HG03378 (cell line): ENCODE measurements at regions not wholly inside any gene's neighbourhood (a gene's known extent, or its start where the extent isn't known, plus 50 kb on each side); places are given as distances from the start of the nearest gene placed in this dataset.
"Not testable (repeated sequence)": the region's sequence is repeated elsewhere in the genome, so short reads cannot be mapped to it uniquely, and the experiment has no call there.

Source experiments
- ATAC-seq: cut with Tn5 transposase; IDR thresholded peaks from one replicate; pipeline ENCODE4 v1.9.1; 2021; ENCODE audit warnings: mild to moderate bottlenecking, moderate library complexity; ENCODE audit not compliant: unreplicated experiment

DNA sequence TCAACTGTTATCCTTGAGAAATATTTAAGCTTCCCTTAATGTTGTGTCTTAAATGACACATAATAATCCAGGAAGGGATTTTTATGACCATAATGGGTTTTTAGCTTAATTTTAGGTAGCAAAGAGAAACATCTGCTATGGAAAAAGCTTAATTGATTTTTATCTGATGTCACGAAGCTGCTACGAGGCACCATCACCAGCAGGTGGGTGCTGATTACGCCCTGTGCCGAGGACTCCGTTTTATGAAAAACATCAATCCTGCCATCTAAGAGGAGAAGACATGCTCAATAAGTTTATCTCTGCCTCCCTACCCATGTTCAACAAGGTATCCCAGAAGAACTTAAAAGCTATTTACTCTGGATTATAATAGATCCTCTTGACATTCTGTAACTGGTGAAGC, 280.6 kb upstream of the ZFP42 start:
- no peak for ATAC-seq

DNA sequence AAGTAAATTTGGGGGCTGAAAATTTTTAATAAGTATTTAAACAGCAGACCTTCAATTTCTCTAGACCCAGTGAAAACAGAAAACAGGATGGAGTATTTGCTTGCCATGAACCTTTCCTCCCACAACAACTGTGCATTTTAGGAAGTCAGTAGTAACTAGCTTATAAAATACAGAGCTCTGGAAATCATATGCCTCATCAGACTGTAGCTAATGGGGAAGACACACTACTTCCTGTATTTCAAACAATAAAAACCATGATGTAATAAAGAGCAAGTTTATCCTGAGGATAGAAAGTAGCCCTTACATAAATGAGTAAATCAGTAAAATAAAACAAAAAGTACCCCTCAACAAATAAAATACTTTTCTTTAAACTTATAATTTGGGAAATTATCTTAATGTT, 280.1 kb upstream of the ZFP42 start:
- no peak for ATAC-seq

DNA sequence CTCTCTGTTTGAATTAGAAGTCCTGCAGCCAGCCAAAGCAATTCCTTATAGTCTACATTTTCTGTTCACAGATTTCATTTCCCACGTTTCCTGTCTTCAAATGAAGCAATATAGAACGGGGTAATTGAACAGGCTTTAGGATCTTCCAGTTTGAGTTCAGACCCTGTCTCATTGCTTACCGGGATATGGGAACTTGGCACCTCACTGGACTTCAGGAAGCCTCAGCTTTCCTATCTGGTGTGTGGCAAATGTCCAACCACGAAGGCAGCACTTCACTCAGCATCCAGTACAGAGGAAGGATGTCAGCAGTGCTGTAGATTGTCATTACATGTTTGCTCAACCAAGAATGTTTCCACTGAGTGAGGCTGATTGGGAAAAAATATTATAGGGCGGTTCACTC, 271.1 kb upstream of the ZFP42 start:
- ATAC-seq = no peak

DNA sequence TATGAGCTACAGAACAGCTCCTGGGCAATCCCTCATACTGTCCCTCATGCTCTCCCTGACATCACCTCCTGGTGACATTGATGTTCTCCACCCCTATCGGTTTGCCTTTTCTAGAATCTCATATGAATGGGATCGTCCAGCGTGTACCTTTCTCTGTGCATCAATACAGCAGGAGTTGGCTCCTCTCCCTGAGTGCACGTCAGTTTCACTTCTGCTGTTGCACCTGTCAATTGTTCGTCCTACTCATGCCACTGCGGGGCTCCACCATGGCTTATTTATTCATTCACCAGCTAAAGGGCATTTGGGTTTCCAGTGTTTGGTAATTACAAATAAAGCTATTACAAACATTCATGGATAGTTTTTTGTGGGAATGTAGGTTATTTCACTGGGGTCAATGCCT, 269.1 kb upstream of the ZFP42 start:
- ATAC-seq = no peak

DNA sequence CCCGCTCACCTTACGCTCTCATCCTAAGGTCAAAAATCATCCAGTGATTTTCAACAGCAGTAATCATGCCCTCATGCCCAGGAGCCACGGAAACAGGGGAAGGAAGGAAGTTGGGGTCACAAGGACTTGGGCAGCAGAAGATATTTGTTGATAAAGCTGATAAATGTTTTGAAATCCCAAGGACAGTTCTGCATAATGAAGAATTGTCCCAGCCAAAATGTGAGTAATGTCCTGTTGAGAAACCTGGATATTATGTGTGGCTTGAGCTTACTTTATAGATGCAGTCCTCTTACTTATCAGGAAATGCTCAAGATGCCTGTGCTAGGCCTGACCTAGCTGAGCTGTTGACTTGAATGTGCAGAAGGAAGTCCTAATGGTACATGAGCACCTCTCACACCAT, 263.0 kb upstream of the ZFP42 start:
- ATAC-seq = no peak

DNA sequence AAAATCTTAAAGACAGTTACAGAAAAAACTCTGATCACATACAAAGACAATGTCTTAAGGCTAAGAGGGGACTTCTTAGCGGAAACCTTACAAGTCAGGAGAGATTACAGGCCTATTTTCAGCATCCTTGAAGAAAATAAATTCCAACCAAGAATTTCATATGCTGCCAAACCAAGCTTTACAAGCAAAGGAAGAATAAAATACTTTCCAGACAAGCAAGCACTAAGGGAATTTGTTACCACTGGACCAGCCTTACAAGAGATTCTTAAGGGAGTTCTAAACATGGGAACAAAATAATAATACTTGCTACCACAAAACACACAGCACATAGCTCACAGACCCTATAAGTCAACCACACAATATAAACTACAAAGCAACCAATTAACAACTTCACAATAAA, 255.8 kb upstream of the ZFP42 start:
- no peak for ATAC-seq

DNA sequence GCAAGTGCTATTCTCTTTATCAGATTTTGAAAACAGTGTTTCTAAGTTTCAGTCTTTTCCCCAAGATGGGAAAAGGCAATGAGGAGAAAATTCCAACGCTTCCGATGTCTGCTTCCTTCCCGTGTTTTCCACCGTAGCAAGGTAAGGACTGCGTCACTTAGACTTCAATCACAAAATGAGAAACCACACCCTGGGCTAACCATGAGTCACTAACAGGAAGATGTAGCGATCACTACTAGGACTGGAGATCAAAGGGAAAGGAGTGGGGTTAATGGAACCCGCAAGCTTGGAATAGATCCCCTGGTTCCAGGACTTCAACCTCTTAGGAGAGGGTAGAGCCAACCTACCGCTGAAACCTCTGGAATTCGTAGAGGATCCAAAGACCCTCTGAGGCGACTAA, 250.7 kb upstream of the ZFP42 start:
- no peak for ATAC-seq

DNA sequence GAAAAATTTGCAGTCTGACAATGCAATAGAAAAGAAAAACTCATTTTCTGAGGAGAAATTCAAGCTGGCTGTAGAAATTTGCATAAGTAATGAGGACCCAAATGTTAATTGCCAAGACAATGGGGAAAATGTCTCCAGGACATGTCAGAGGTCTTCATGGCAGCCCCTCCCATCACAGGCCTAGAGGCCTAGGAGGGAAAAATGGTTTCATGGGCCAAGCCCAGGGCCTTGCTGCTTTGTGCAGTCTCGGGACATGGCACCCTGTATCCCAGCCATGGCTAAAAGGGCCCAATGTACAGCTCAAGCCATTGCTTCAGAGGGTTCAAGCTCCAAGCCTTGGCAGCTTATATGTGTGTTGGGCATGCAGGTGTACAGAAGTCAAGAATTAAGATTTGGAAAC, 244.9 kb upstream of the ZFP42 start:
- ATAC-seq = not testable (repeated sequence)

DNA sequence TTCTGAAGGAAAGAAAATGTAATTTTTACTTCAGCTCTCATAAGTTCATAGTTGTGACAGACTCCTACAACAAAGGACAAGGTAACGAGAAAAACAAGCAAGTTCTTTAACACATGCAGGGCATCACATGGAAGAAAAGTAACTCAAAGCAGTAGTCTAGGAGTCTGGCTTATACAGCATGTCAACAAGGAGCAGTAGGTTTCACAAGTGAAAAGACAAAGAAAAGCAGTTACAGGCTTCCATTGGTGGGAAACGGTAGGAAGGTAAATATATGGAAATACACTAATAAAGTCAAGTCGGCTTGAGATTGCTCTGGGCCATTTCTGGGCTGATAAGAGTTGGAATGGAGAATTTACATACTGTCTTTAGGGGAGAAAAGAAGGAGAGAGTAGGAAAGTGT, 228.4 kb upstream of the ZFP42 start:
- ATAC-seq = no peak

DNA sequence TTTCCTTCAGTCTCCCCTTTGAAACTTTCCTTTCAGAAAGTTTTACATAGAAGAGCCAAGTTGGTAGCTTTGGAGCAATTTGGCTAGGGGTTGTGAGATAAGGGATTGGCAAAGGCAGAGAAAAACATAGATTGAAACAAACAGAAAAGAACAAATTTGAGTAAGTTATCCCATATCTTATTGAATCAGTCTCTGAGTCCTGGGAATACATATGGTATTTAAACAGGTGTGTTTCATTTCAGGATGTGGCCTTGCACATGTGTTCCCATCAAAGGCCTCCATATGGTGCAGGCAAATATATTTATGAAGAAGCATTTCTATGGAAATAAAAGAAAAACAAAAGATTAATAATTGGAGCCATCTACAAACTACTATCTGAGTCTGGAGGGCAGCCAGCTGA, 227.9 kb upstream of the ZFP42 start:
- ATAC-seq = no peak

DNA sequence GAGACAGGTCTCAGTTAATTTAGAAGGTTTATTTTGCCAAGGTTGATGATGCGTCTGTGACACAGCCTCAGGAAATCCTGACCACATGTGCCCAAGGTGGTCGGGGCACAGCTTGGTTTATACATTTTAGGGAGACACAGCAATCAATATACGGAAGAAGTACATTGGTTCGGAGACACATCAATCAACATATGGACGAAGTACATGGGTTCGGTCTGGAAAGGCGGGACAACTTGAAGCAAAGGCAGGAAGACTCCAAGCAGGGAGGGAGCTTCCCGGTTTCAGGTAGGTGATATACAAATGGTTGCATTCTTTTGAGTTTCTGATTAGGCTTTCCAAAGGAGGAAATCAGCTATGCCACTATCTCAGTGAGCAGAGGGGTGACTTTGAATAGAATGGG, 225.2 kb upstream of the ZFP42 start:
- ATAC-seq = no peak

DNA sequence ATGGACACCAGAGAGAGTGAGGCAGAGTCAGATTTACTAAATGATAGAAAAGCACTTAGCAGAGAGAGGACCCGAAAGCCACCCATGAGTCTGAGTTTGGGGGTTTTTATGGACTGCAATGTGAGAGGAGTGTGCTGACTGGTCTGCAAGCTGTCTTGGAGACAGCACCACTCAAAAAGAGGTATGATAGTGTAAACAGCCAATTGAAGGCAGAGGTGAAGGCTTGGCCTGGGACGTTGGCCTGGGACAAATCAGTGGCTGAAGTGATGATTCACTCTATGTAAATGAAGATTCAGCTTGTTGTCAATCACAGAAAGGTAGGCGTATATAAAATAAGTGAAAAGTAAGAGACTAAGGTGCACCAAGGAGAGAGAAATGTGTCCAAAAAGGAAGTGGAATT, 217.6 kb upstream of the ZFP42 start:
- no peak for ATAC-seq

DNA sequence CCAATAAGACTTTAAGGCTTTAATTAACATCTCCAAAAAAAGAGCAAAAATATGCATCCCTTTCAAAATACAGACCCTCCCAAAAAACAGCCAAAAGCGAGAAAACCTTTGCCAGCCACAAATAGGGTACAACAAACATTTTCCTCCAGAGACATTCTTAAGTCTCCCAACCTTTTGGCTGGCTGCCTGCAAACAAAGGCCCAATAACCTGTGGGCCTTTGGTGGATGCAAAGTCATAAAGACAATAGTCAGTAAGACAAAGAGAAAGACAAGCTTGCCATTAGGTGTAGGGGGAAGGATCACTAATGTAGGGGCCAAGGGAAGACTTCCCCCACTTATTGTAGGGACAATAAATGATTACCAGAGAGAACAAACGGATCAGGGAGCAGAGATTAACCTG, 215.5 kb upstream of the ZFP42 start:
- no peak for ATAC-seq

DNA sequence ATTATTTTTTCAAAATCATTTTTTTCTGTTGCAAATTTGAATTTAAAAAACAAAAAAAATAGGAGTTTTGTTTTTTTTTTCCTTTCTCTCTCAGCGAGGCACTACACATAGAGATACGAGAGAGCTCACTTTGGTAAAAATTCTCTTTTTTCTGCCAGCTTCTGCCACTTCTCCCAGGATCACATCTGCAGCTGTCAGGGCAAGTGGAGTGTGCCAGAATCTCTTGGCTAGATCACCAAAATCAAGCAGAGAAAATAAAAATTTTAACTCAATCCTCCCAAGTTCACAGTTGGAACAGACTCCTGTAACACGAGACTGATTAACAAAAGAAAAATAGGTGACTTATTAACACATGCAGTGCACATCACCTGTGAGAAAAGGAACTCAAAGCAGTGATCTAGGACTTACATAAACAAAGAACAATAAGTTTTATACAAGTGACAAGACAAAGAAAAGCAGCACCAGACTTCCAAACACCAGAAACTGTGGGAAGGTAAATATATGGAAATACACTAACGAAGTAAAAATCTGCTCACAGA, 213.2 kb upstream of the ZFP42 start:
- ATAC-seq = no peak

DNA sequence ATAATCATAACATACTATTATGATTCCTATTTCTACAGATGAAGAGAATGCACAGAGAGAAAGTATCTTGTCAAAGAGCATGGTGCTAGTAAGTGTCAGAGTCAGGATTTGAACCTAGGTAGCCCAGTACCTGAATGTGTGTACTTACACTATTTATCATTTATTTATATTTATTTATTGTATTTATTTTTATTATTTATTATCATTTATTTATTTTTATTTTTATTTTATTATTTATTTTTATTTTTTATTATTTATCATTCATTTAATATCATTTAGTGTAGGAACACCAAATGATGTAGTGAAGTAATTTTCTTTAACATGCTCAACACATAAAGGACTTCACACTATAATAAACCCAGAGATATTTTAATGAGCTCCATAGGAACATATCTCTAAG, 209.4 kb upstream of the ZFP42 start:
- no peak for ATAC-seq

DNA sequence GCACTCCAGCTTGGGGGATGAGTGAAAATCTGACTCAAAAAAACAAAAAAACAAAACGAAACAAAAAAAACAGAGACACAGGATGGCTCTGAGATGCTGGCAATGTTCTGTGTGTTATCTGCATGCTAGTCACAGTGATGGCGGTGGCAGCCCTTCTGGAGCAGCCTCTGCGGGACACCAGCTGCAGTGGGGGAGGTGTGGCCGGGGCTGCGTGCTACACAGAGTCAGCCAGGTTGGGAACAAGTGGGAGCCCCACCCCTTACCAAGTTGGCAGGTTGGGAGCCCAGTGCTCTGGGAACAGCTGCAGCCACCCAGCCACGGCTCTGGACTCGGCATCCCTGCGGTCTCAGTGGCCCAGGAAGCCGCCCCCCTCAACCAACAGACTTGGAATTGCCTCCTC, 206.5 kb upstream of the ZFP42 start:
- no peak for ATAC-seq

DNA sequence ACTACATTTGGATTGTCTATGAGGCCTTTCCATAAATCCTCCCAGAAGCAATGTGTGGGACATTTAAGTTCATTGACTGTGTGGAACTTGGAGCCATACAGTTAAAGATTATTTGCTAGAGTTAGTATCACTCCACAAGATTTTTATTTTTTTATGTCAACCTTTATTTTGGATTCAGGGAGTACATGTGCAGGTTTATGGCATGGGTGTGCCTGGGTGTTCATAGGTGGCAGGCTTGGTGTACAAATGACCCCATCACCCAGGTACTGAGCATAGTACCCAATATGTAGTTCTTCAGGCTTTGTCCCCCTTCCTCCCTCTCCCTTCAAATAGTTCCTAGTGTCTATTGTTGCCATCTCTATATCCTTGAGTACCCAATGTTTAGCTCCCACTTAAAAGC, 199.8 kb upstream of the ZFP42 start:
- no peak for ATAC-seq

DNA sequence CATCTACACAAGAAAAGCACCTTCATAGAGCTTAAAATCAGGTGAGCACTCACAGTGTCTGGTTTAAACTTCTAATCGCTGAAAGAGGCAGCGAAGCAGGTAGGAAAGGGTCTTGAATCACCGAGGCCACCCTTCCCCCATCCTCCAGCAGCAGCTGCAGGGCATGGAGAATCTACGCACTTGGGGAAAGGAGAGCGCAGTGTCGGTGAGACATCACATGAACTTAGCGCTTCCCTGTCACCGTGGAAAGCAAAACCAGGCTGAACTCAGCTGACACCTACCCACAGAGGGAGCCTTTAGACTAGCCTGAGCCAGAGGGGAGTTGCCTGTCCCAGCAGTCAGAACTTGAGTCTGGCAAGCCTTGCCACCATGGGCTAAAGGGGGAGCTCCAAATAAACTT, 197.2 kb upstream of the ZFP42 start:
- no peak for ATAC-seq

DNA sequence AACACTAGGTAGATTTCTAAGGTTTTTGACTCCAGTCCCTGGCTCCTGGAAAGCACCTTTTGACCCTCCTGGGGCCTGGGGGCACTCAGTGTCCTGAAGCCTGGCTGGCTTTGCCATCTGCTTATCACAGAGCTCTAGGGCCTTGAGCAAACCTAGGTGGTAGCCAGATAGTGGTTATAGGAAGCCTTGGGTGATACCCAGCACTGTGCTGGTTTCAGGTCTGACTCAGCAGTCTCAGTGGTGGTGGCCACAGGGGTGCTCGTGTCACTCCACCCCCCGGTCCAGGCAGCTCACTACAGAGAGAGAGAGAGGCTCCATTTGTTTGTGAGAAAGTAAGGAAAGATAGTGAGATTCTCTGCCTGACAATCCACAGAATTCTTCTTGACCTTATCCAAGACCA, 195.8 kb upstream of the ZFP42 start:
- ATAC-seq = no peak

DNA sequence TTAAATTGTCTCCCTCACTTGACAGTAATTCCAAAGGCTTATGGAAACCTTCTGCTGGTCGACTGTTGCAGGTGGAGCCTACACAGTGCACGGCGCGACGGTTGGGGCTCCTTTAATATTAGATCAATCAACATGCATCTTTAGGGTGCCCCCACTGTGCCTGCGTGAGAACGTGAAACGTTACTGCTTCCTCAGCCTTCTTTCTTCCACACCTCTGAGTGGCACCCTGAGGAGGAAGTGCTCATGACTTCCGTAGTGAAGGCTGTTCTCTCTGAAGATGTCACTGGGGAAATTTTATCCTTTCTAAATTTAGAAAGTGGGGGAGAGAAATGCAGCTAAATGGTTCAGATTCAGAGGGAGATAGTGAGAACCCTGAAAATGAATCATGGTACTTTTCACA, 184.0 kb upstream of the ZFP42 start:
- no peak for ATAC-seq

DNA sequence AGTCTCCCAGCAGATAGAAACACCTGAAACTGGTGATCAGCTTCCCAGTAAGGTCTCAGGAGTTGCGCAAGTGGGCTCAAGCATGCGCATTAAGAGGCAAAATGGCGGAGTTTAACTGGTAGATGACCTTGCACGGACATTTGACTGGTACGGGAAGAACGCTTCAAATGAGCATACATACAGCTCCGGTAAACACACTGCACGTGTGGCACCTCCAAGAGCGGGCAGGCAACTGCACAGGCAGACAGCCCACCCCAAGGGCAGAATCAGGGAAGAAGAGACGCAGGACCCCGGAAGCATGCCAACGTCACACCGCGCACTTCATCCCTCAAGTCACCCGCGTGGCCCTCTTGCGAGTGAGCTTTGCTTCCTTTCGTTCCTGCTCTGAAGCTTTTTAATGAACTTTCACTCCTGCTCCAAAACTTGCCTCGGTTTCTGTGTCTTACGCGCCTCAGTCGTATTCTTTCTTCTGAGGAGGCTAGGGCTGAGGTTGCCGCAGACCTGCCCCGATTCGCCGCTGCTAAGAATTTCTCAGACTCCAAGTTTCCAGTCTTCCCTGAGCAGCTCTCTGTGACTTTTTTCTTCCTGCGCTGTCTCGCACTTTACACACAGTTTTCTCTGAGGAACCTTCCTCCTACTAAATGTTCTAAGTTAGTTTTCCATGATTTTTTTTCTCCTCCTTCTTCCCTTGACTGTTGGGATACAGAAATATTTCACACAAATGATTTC, 180.7 kb upstream of the ZFP42 start:
- no peak for ATAC-seq

DNA sequence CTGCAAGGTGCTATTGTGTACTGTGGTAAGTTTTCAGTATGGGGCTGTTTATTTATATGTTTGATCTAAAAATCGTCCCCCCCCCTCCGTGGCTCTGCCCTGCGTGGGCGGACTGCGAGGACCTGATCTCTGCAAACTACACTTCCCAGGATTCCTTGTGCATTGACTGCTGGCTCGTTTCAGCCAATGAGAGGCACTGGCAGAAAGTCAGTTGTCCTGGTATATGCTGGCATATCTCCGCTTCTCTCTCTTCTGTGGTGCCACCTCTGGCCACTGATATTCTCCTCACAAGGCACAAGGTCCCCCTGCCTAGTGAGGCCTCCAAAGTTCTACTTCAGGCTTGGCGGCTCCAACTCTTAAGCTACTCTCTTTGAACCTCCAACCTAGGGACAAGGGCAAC, 168.8 kb upstream of the ZFP42 start:
- no peak for ATAC-seq

DNA sequence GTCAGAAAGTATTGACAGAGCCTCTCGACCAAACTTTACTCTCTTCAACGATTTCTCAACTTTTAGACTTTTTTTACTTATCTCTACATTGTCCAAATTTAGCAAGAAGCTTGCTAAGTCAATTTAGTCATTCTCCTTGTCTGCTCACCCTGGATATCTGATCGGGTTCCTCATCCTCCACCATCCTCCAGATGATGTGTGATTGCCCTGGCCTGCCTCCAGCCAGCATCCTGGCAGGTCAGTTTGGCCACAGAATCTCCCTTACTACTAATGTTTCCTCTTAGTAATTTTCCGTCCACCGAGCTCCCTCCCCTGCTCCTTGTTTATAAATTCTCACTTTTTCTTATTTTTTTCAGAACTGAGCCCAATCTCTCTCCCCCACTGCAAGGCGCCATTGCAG, 167.9 kb upstream of the ZFP42 start:
- no peak for ATAC-seq
